WTC11 (cell line): ENCODE measurements at regions not wholly inside any gene's neighbourhood (a gene's known extent, or its start where the extent isn't known, plus 50 kb on each side); places are given as distances from the start of the nearest gene placed in this dataset.

ENCODE experiments used
- ATAC-seq: fragments of 200-7000 bp; cut with Tn5 transposase; 2 replicates; pipeline ENCODE4 v1.10.0; 2021; ENCODE audit warnings: mild to moderate bottlenecking, moderate library complexity
- CTCF ChIA-PET: fragments of 300-600 bp; sonication (Branson Sonifier 250); formaldehyde crosslinking; loops from one replicate; lab custom pipeline; 2021; ENCODE audit warnings: antibody characterized with exemption; lab: Charles Lee
- POLR2A ChIA-PET: fragments of 350-600 bp; sonication (Branson Sonifier 250); formaldehyde crosslinking; loops from one replicate; lab custom pipeline; 2021; ENCODE audit warnings: antibody characterized with exemption; lab: Charles Lee
- DNase-seq: peaks from one replicate; pipeline ENCODE4 v3.0.0; 2021; ENCODE audit warnings: low spot score
- H3K27ac Mint-ChIP-seq: 2 replicates; pipeline ENCODE4 v1.8.0; 2021; ENCODE audit warnings: mixed read lengths
- H3K27me3 Mint-ChIP-seq: 2 replicates; pipeline ENCODE4 v1.8.0; 2021; ENCODE audit warnings: low read depth, mild to moderate bottlenecking, moderate library complexity, mixed read lengths
- H3K36me3 Mint-ChIP-seq: 2 replicates; pipeline ENCODE4 v1.8.0; 2021; ENCODE audit warnings: mixed read lengths
- H3K4me1 Mint-ChIP-seq: 2 replicates; pipeline ENCODE4 v1.8.0; 2022; ENCODE audit warnings: mixed read lengths
- H3K4me3 Mint-ChIP-seq: 2 replicates; pipeline ENCODE4 v1.8.0; 2021; ENCODE audit warnings: mild to moderate bottlenecking, moderate library complexity, mixed read lengths
- H3K9me3 Mint-ChIP-seq: 2 replicates; pipeline ENCODE4 v1.8.0; 2021; ENCODE audit warnings: mixed read lengths
- CBFB ChIP-seq: sonication (generic); formaldehyde crosslinking; IDR thresholded peaks from 2 replicates; pipeline ENCODE4 v1.8.1; 2022; ENCODE audit warnings: mild to moderate bottlenecking, low read depth, missing genetic modification reagents
- ESRRA ChIP-seq: sonication (generic); formaldehyde crosslinking; IDR thresholded peaks from 2 replicates; pipeline ENCODE4 v1.8.1; 2022; ENCODE audit warnings: mild to moderate bottlenecking, missing genetic modification reagents, borderline replicate concordance
- FOXK1 ChIP-seq: sonication (generic); formaldehyde crosslinking; IDR thresholded peaks from 2 replicates; pipeline ENCODE4 v1.8.0; 2022; ENCODE audit warnings: mild to moderate bottlenecking, moderate library complexity, missing genetic modification reagents
- GABPB1 ChIP-seq: sonication (generic); formaldehyde crosslinking; IDR thresholded peaks from 2 replicates; pipeline ENCODE4 v1.8.1; 2023; ENCODE audit warnings: mild to moderate bottlenecking, missing genetic modification reagents
- JUN ChIP-seq: sonication (generic); formaldehyde crosslinking; IDR thresholded peaks from 2 replicates; pipeline ENCODE4 v1.8.0; 2023; ENCODE audit warnings: mild to moderate bottlenecking, missing genetic modification reagents
- OVOL2 ChIP-seq: fragments of 250-450 bp; sonication (Bioruptor Pico); IDR thresholded peaks from 2 replicates; pipeline ENCODE4 v1.9.0; 2021; ENCODE audit warnings: mild to moderate bottlenecking, borderline replicate concordance
- ZNF138 ChIP-seq: sonication (generic); formaldehyde crosslinking; conservative IDR thresholded peaks from 2 replicates; pipeline ENCODE4 v1.8.1; 2022; ENCODE audit warnings: mild to moderate bottlenecking, moderate library complexity, missing genetic modification reagents
- ZNF317 ChIP-seq: sonication (generic); formaldehyde crosslinking; IDR thresholded peaks from 2 replicates; pipeline ENCODE4 v1.8.1; 2023; ENCODE audit warnings: low read depth, mild to moderate bottlenecking, moderate library complexity, missing genetic modification reagents, borderline replicate concordance
- TF ChIP-seq, protein P1 (sequence below): sonication (generic); formaldehyde crosslinking; IDR thresholded peaks from 2 replicates; pipeline ENCODE4 v1.8.0; 2022; ENCODE audit warnings: missing genetic modification reagents
- TF ChIP-seq, protein P2 (sequence below): fragments of 250-450 bp; sonication (Bioruptor Pico); IDR thresholded peaks from 2 replicates; pipeline ENCODE4 v1.9.0; 2021; ENCODE audit warnings: moderate library complexity, mild to moderate bottlenecking, inconsistent platforms, borderline replicate concordance
- TF ChIP-seq, protein P3 (sequence below): sonication (generic); formaldehyde crosslinking; IDR thresholded peaks from 2 replicates; pipeline ENCODE4 v1.8.0; 2022; ENCODE audit warnings: mild to moderate bottlenecking, missing genetic modification reagents
- TF ChIP-seq, protein P4 (sequence below): fragments of 250-450 bp; sonication (Bioruptor Pico); IDR thresholded peaks from 2 replicates; pipeline ENCODE4 v1.9.0; 2021; ENCODE audit warnings: mild to moderate bottlenecking
- TF ChIP-seq, protein P5 (sequence below): sonication (generic); formaldehyde crosslinking; IDR thresholded peaks from 2 replicates; pipeline ENCODE4 v1.8.1; 2022; ENCODE audit warnings: low read depth, missing genetic modification reagents, borderline replicate concordance
- TF ChIP-seq, protein P6 (sequence below): sonication (generic); formaldehyde crosslinking; IDR thresholded peaks from 2 replicates; pipeline ENCODE4 v1.8.0; 2023; ENCODE audit warnings: missing genetic modification reagents, mild to moderate bottlenecking, borderline replicate concordance

DNA sequence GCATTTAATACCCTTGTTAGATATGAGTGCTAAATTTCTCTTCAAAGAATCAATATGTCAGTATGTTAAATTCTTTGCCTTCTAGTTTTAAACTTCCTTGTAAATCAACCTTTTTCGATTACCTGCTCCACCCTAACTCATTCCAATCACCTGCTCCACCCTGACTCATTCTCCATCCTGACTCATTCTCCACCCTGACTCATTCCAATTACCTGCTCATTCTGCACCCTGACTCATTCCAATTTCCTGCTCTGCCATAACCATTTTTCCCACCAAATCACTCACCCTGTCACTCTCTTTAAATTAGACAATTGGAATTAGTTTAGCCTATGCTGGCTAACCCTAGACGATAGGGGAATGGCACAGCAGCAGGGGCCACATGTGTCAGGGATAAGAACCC, 519.5 kb upstream of the LRRC4C start:
- DNase-seq = no peak
- no peaks in the 10 kb centered on the region for H3K36me3 Mint-ChIP-seq
- H3K4me3 Mint-ChIP-seq = no peak overlapping the region
- no peak for ATAC-seq
- ChIA-PET POLR2A (no interaction called here), CTCF (no interaction called here)
- no peaks in the 10 kb centered on the region for H3K27me3 Mint-ChIP-seq
- H3K4me1 Mint-ChIP-seq = 0 out of 2 replicates have a peak, but pooled peaks cover 3% of the 10 kb centered on the region
- TF ChIP-seq, protein P1, sequence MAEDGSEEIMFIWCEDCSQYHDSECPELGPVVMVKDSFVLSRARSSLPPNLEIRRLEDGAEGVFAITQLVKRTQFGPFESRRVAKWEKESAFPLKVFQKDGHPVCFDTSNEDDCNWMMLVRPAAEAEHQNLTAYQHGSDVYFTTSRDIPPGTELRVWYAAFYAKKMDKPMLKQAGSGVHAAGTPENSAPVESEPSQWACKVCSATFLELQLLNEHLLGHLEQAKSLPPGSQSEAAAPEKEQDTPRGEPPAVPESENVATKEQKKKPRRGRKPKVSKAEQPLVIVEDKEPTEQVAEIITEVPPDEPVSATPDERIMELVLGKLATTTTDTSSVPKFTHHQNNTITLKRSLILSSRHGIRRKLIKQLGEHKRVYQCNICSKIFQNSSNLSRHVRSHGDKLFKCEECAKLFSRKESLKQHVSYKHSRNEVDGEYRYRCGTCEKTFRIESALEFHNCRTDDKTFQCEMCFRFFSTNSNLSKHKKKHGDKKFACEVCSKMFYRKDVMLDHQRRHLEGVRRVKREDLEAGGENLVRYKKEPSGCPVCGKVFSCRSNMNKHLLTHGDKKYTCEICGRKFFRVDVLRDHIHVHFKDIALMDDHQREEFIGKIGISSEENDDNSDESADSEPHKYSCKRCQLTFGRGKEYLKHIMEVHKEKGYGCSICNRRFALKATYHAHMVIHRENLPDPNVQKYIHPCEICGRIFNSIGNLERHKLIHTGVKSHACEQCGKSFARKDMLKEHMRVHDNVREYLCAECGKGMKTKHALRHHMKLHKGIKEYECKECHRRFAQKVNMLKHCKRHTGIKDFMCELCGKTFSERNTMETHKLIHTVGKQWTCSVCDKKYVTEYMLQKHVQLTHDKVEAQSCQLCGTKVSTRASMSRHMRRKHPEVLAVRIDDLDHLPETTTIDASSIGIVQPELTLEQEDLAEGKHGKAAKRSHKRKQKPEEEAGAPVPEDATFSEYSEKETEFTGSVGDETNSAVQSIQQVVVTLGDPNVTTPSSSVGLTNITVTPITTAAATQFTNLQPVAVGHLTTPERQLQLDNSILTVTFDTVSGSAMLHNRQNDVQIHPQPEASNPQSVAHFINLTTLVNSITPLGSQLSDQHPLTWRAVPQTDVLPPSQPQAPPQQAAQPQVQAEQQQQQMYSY (CRISPR knock-in tag) = no peak
- TF ChIP-seq, protein P2, sequence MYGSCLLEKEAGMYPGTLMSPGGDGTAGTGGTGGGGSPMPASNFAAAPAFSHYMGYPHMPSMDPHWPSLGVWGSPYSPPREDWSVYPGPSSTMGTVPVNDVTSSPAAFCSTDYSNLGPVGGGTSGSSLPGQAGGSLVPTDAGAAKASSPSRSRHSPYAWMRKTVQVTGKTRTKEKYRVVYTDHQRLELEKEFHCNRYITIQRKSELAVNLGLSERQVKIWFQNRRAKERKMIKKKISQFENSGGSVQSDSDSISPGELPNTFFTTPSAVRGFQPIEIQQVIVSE (CRISPR knock-in tag) = no peak
- TF ChIP-seq, protein P3, sequence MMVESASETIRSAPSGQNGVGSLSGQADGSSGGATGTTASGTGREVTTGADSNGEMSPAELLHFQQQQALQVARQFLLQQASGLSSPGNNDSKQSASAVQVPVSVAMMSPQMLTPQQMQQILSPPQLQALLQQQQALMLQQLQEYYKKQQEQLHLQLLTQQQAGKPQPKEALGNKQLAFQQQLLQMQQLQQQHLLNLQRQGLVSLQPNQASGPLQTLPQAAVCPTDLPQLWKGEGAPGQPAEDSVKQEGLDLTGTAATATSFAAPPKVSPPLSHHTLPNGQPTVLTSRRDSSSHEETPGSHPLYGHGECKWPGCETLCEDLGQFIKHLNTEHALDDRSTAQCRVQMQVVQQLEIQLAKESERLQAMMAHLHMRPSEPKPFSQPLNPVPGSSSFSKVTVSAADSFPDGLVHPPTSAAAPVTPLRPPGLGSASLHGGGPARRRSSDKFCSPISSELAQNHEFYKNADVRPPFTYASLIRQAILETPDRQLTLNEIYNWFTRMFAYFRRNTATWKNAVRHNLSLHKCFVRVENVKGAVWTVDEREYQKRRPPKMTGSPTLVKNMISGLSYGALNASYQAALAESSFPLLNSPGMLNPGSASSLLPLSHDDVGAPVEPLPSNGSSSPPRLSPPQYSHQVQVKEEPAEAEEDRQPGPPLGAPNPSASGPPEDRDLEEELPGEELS (CRISPR knock-in tag) = no peak
- no peak for TF ChIP-seq JUN (CRISPR knock-in tag)
- TF ChIP-seq, protein P4, sequence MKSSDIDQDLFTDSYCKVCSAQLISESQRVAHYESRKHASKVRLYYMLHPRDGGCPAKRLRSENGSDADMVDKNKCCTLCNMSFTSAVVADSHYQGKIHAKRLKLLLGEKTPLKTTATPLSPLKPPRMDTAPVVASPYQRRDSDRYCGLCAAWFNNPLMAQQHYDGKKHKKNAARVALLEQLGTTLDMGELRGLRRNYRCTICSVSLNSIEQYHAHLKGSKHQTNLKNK = no peak
- TF ChIP-seq FOXK1 = no peak
- no peak for TF ChIP-seq CBFB (CRISPR knock-in tag)
- TF ChIP-seq, protein P5, sequence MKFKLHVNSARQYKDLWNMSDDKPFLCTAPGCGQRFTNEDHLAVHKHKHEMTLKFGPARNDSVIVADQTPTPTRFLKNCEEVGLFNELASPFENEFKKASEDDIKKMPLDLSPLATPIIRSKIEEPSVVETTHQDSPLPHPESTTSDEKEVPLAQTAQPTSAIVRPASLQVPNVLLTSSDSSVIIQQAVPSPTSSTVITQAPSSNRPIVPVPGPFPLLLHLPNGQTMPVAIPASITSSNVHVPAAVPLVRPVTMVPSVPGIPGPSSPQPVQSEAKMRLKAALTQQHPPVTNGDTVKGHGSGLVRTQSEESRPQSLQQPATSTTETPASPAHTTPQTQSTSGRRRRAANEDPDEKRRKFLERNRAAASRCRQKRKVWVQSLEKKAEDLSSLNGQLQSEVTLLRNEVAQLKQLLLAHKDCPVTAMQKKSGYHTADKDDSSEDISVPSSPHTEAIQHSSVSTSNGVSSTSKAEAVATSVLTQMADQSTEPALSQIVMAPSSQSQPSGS (CRISPR knock-in tag) = no peak
- TF ChIP-seq ZNF317 = no peak
- no peak for TF ChIP-seq ZNF138 (CRISPR knock-in tag)
- no peak for TF ChIP-seq ESRRA (CRISPR knock-in tag)
- no peak for TF ChIP-seq OVOL2 (CRISPR knock-in tag)
- TF ChIP-seq GABPB1 = no peak
- TF ChIP-seq, protein P6, sequence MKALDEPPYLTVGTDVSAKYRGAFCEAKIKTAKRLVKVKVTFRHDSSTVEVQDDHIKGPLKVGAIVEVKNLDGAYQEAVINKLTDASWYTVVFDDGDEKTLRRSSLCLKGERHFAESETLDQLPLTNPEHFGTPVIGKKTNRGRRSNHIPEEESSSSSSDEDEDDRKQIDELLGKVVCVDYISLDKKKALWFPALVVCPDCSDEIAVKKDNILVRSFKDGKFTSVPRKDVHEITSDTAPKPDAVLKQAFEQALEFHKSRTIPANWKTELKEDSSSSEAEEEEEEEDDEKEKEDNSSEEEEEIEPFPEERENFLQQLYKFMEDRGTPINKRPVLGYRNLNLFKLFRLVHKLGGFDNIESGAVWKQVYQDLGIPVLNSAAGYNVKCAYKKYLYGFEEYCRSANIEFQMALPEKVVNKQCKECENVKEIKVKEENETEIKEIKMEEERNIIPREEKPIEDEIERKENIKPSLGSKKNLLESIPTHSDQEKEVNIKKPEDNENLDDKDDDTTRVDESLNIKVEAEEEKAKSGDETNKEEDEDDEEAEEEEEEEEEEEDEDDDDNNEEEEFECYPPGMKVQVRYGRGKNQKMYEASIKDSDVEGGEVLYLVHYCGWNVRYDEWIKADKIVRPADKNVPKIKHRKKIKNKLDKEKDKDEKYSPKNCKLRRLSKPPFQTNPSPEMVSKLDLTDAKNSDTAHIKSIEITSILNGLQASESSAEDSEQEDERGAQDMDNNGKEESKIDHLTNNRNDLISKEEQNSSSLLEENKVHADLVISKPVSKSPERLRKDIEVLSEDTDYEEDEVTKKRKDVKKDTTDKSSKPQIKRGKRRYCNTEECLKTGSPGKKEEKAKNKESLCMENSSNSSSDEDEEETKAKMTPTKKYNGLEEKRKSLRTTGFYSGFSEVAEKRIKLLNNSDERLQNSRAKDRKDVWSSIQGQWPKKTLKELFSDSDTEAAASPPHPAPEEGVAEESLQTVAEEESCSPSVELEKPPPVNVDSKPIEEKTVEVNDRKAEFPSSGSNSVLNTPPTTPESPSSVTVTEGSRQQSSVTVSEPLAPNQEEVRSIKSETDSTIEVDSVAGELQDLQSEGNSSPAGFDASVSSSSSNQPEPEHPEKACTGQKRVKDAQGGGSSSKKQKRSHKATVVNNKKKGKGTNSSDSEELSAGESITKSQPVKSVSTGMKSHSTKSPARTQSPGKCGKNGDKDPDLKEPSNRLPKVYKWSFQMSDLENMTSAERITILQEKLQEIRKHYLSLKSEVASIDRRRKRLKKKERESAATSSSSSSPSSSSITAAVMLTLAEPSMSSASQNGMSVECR (CRISPR knock-in tag) = no peak
- H3K27ac Mint-ChIP-seq = no peak overlapping the region
- peaks cover 9% of the 10 kb centered on the region for H3K9me3 Mint-ChIP-seq
